ENCODE measurements at regions not wholly inside any gene's neighbourhood (a gene's known extent, or its start where the extent isn't known, plus 50 kb on each side); places are given as distances from the start of the nearest gene placed in this dataset.
"Not testable (repeated sequence)": the region's sequence is repeated elsewhere in the genome, so short reads cannot be mapped to it uniquely, and the experiment has no call there.

- DNase-seq = no peak
- Histone ChIP-seq H3K9me3 (replicated peaks in 1 of 2; ENCODE audit: control insufficient read depth in 1 of 2, insufficient read depth in 1 of 2, low read length in 2 of 2) (peaks cover 0 to 4% of the 10 kb centered on the region in 2 donors), H3K4me2 (replicated peaks; ENCODE audit: extremely low read depth, low read length, poor library complexity, severe bottlenecking) (no peak overlapping the region), H2AFZ (ENCODE audit: insufficient read depth, low read depth, low read length, poor library complexity, severe bottlenecking) (no peak overlapping the region), H3K4me3 (replicated peaks in 1 of 3; ENCODE audit: low read depth in 2 of 3, low read length in 3 of 3) (no peak overlapping the region), H3K79me2 (ENCODE audit: insufficient read depth, low read length) (no peaks in the 10 kb centered on the region), H3K27ac (ENCODE audit: low read depth in 1 of 2, low read length in 2 of 2) (no peak overlapping the region), H3K27me3 (ENCODE audit: control insufficient read depth in 2 of 2, insufficient read depth in 2 of 2, low read length in 2 of 2) (no peaks in the 10 kb centered on the region), H4K20me1 (ENCODE audit: insufficient read depth, low read length) (no peaks in the 10 kb centered on the region), H3K9ac (ENCODE audit: insufficient read depth, low read length, poor library complexity, severe bottlenecking) (no peak overlapping the region), H3K4me1 (ENCODE audit: control insufficient read depth in 1 of 2, insufficient read depth in 2 of 2, low read length in 2 of 2) (no peaks in the 10 kb centered on the region), H3K36me3 (replicated peaks in 1 of 2; ENCODE audit: control insufficient read depth in 1 of 2, insufficient read depth in 2 of 2, low read length in 2 of 2) (no peaks in the 10 kb centered on the region)
- Mint-ChIP-seq H3K4me3 (no peak overlapping the region), H3K27me3 (ENCODE audit: low read depth in 3 of 3) (no peaks in the 10 kb centered on the region), H3K27ac (no peak overlapping the region), H3K9me3 (peaks cover 0 to 14% (median 4%) of the 10 kb centered on the region in 7 donors), H3K36me3 (no peaks in the 10 kb centered on the region), H3K4me1 (no peaks in the 10 kb centered on the region)
- 35% methylated on average over 2 of the region's 3 CpGs for WGBS (ENCODE audit: insufficient coverage)
- intact Hi-C loops (cut with micrococcal nuclease) = no loop called here
- TF ChIP-seq CTCF (IDR thresholded peaks at IDR 0.05) = no peak
Measured at GRCh38 chr6:58113960-58114359, 796.5 kb downstream of the PRIM2 start.

GRCh38 chr6:58117162-58117561 is 799.7 kb downstream of the PRIM2 start:
- Mint-ChIP-seq H3K9me3 (peaks cover 2 to 16% (median 6%) of the 10 kb centered on the region in 7 donors), H3K27ac (peak overlapping the region in 1 of 7 donors; percentile 57)
- H3K4me1 ChIP-seq (ENCODE audit: control insufficient read depth in 1 of 2, insufficient read depth in 2 of 2, low read length in 2 of 2); H3K9me3 ChIP-seq (replicated peaks in 1 of 2; ENCODE audit: control insufficient read depth in 1 of 2, insufficient read depth in 1 of 2, low read length in 2 of 2); H3K27me3 ChIP-seq (ENCODE audit: control insufficient read depth in 2 of 2, insufficient read depth in 2 of 2, low read length in 2 of 2); H3K27ac ChIP-seq (ENCODE audit: low read depth in 1 of 2, low read length in 2 of 2); H4K20me1 ChIP-seq (ENCODE audit: insufficient read depth, low read length); H3K4me3 ChIP-seq (replicated peaks in 1 of 3; ENCODE audit: low read depth in 2 of 3, low read length in 3 of 3); H3K4me1 Mint-ChIP-seq; H3K36me3 Mint-ChIP-seq; H3K4me3 Mint-ChIP-seq; intact Hi-C loops (cut with micrococcal nuclease); H3K9ac ChIP-seq (ENCODE audit: insufficient read depth, low read length, poor library complexity, severe bottlenecking); H2AFZ ChIP-seq (ENCODE audit: insufficient read depth, low read depth, low read length, poor library complexity, severe bottlenecking); H3K79me2 ChIP-seq (ENCODE audit: insufficient read depth, low read length); H3K27me3 Mint-ChIP-seq (ENCODE audit: low read depth in 3 of 3); H3K36me3 ChIP-seq (replicated peaks in 1 of 2; ENCODE audit: control insufficient read depth in 1 of 2, insufficient read depth in 2 of 2, low read length in 2 of 2); H3K4me2 ChIP-seq (replicated peaks; ENCODE audit: extremely low read depth, low read length, poor library complexity, severe bottlenecking); DNase-seq: not testable (repeated sequence)
- WGBS (ENCODE audit: insufficient coverage) = no CpG with 5 or more reads among the region's 1 CpG

- H3K9me3 Mint-ChIP-seq; H3K4me1 ChIP-seq (ENCODE audit: control insufficient read depth in 1 of 2, insufficient read depth in 2 of 2, low read length in 2 of 2); intact Hi-C loops (cut with micrococcal nuclease); H3K4me3 ChIP-seq (replicated peaks in 1 of 3; ENCODE audit: low read depth in 2 of 3, low read length in 3 of 3); H3K79me2 ChIP-seq (ENCODE audit: insufficient read depth, low read length); H3K36me3 ChIP-seq (replicated peaks in 1 of 2; ENCODE audit: control insufficient read depth in 1 of 2, insufficient read depth in 2 of 2, low read length in 2 of 2); H3K36me3 Mint-ChIP-seq; DNase-seq; H3K4me3 Mint-ChIP-seq; H3K4me1 Mint-ChIP-seq; H3K27ac Mint-ChIP-seq; H3K9ac ChIP-seq (ENCODE audit: insufficient read depth, low read length, poor library complexity, severe bottlenecking); H2AFZ ChIP-seq (ENCODE audit: insufficient read depth, low read depth, low read length, poor library complexity, severe bottlenecking); H4K20me1 ChIP-seq (ENCODE audit: insufficient read depth, low read length); H3K4me2 ChIP-seq (replicated peaks; ENCODE audit: extremely low read depth, low read length, poor library complexity, severe bottlenecking); H3K27me3 ChIP-seq (ENCODE audit: control insufficient read depth in 2 of 2, insufficient read depth in 2 of 2, low read length in 2 of 2); H3K9me3 ChIP-seq (replicated peaks in 1 of 2; ENCODE audit: control insufficient read depth in 1 of 2, insufficient read depth in 1 of 2, low read length in 2 of 2); H3K27me3 Mint-ChIP-seq (ENCODE audit: low read depth in 3 of 3); H3K27ac ChIP-seq (ENCODE audit: low read depth in 1 of 2, low read length in 2 of 2): not testable (repeated sequence)
- no CpG with 5 or more reads among the region's 3 CpGs for WGBS (ENCODE audit: insufficient coverage)
Measured at GRCh38 chr6:58121616-58122015, 804.2 kb downstream of the PRIM2 start.

- H3K4me3 ChIP-seq (replicated peaks in 1 of 3; ENCODE audit: low read depth in 2 of 3, low read length in 3 of 3) = not testable (repeated sequence)
- WGBS (ENCODE audit: insufficient coverage) = no CpG with 5 or more reads among the region's 2 CpGs
Measured at GRCh38 chr6:58123770-58124169, 806.3 kb downstream of the PRIM2 start.

More at GRCh38 chr6:58123770-58124169, 806.3 kb downstream of the PRIM2 start:
- H3K9ac ChIP-seq (ENCODE audit: insufficient read depth, low read length, poor library complexity, severe bottlenecking); H3K27me3 ChIP-seq (ENCODE audit: control insufficient read depth in 2 of 2, insufficient read depth in 2 of 2, low read length in 2 of 2); H3K79me2 ChIP-seq (ENCODE audit: insufficient read depth, low read length); intact Hi-C loops (cut with micrococcal nuclease); H3K27ac ChIP-seq (ENCODE audit: low read depth in 1 of 2, low read length in 2 of 2); H3K36me3 ChIP-seq (replicated peaks in 1 of 2; ENCODE audit: control insufficient read depth in 1 of 2, insufficient read depth in 2 of 2, low read length in 2 of 2); H3K9me3 ChIP-seq (replicated peaks in 1 of 2; ENCODE audit: control insufficient read depth in 1 of 2, insufficient read depth in 1 of 2, low read length in 2 of 2); H3K27me3 Mint-ChIP-seq (ENCODE audit: low read depth in 3 of 3); H3K4me1 ChIP-seq (ENCODE audit: control insufficient read depth in 1 of 2, insufficient read depth in 2 of 2, low read length in 2 of 2); H2AFZ ChIP-seq (ENCODE audit: insufficient read depth, low read depth, low read length, poor library complexity, severe bottlenecking); H3K4me3 Mint-ChIP-seq; H4K20me1 ChIP-seq (ENCODE audit: insufficient read depth, low read length); H3K4me1 Mint-ChIP-seq; DNase-seq; H3K9me3 Mint-ChIP-seq; H3K27ac Mint-ChIP-seq; H3K4me2 ChIP-seq (replicated peaks; ENCODE audit: extremely low read depth, low read length, poor library complexity, severe bottlenecking); H3K36me3 Mint-ChIP-seq: not testable (repeated sequence)
